ENCODE measurements at regions not wholly inside any gene's neighbourhood (a gene's known extent, or its start where the extent isn't known, plus 50 kb on each side); places are given as distances from the start of the nearest gene placed in this dataset.

GRCh38 chrX:113950081-113950678 lies 633.7 kb upstream of the HTR2C start:
- TF ChIP-seq CTCF (IDR thresholded peaks at IDR 0.05) (no peak), POLR2AphosphoS5 (IDR thresholded peaks at IDR 0.05) (no peak)
